ENCODE measurements at regions not wholly inside any gene's neighbourhood (a gene's known extent, or its start where the extent isn't known, plus 50 kb on each side); places are given as distances from the start of the nearest gene placed in this dataset.

GRCh38 chr12:104835317-104835716 lies 122.8 kb downstream of the SLC41A2 start:
- TF ChIP-seq CTCF (IDR thresholded peaks at IDR 0.05; ENCODE audit: control extremely low read depth, extremely low read depth, low read depth, missing control alignments): no peak
- no peak for DNase-seq (ENCODE audit: extremely low spot score)
- ChIA-PET POLR2A (no interaction called here), CTCF (interaction anchor here (1.0 to 3.7 kb wide), 6 partner anchors 12 to 45 kb away, joined by 3 to 11 read pairs (median 4); no protein-coding TSS in a partner anchor)

GRCh38 chr12:104834607-104835006 lies 123.5 kb downstream of the SLC41A2 start:
- no peak for DNase-seq (ENCODE audit: extremely low spot score)
- CTCF ChIA-PET: interaction anchor here (0.8 to 3.7 kb wide), 13 partner anchors 11 to 453 kb away, joined by 3 to 11 read pairs (median 3); no protein-coding TSS in a partner anchor
- POLR2A ChIA-PET: no interaction called here
- no peak for TF ChIP-seq CTCF (IDR thresholded peaks at IDR 0.05; ENCODE audit: control extremely low read depth, extremely low read depth, low read depth, missing control alignments)

- CTCF ChIA-PET: interaction anchor here (0.7 to 3.7 kb wide), 9 partner anchors 11 to 452 kb away, joined by 3 to 11 read pairs (median 5); no protein-coding TSS in a partner anchor
- no peak for TF ChIP-seq CTCF (IDR thresholded peaks at IDR 0.05; ENCODE audit: control extremely low read depth, extremely low read depth, low read depth, missing control alignments)
- POLR2A ChIA-PET: interaction anchor here (0.5 kb wide), 1 partner anchor 224 kb away, joined by 4 read pairs; no protein-coding TSS in a partner anchor
- DNase-seq (ENCODE audit: extremely low spot score): no peak
Measured at GRCh38 chr12:104833756-104834155, 124.3 kb downstream of the SLC41A2 start.

- no peak for DNase-seq (ENCODE audit: extremely low spot score)
- ChIA-PET CTCF (interaction anchor here (1.9 kb wide), 1 partner anchor 38 kb away, joined by 6 read pairs; no protein-coding TSS in a partner anchor), POLR2A (no interaction called here)
- no peak for TF ChIP-seq CTCF (IDR thresholded peaks at IDR 0.05; ENCODE audit: control extremely low read depth, extremely low read depth, low read depth, missing control alignments)
Measured at GRCh38 chr12:104828015-104828414, 130.1 kb downstream of the SLC41A2 start.

- no peak for DNase-seq (ENCODE audit: extremely low spot score)
- ChIA-PET CTCF (interaction anchor here (1.9 kb wide), 1 partner anchor 37 kb away, joined by 6 read pairs; no protein-coding TSS in a partner anchor), POLR2A (no interaction called here)
- no peak for TF ChIP-seq CTCF (IDR thresholded peaks at IDR 0.05; ENCODE audit: control extremely low read depth, extremely low read depth, low read depth, missing control alignments)
Measured at GRCh38 chr12:104827587-104827986, 130.5 kb downstream of the SLC41A2 start.

GRCh38 chr12:104825408-104825807 lies 132.7 kb downstream of the SLC41A2 start:
- no peak for TF ChIP-seq CTCF (IDR thresholded peaks at IDR 0.05; ENCODE audit: control extremely low read depth, extremely low read depth, low read depth, missing control alignments)
- ChIA-PET POLR2A (no interaction called here), CTCF (no interaction called here)
- no peak for DNase-seq (ENCODE audit: extremely low spot score)

Measured in GM10248 (cell line).